ENCODE measurements at regions not wholly inside any gene's neighbourhood (a gene's known extent, or its start where the extent isn't known, plus 50 kb on each side); places are given as distances from the start of the nearest gene placed in this dataset.

DNA sequence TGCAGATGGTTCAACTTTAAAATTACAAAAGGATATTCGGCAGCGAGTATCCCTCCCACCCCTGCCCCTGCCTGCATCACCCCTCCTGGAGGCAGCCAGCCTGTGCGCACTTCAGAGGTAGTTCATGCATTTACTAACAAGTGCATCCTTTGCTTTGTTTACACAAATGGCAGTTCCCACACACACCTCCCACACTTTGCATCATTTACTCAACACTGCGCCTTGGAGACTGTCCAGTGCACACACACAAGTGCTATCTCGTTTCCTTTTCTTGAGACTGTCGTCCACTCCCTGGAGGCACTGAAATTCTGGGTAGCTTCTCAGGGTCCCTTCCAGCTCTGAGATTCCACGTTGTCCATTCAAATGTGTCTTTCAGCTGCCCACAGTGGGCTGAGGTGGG lies 53.1 kb upstream of the VSX1 start:
- no peak for DNase-seq

DNA sequence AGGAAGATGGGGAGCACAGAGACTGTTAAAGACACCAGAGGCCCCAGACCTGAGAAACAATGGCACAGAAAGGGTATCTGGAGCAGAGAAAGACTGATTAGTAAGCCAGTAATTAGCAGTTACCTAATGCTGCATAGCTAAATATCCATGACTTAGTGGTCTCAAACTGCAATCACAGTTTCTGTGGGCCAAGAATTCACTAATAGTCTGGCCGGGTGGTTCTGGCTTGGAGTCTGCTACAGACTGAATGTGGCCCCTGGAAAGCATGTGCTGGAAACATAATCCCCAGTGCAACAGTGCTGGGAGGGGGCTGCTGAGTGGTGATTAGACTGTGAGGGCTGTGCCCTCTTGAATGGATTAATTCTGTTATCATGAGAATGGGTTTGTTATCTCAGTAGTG lies 54.1 kb upstream of the VSX1 start:
- DNase-seq, result no peak

DNA sequence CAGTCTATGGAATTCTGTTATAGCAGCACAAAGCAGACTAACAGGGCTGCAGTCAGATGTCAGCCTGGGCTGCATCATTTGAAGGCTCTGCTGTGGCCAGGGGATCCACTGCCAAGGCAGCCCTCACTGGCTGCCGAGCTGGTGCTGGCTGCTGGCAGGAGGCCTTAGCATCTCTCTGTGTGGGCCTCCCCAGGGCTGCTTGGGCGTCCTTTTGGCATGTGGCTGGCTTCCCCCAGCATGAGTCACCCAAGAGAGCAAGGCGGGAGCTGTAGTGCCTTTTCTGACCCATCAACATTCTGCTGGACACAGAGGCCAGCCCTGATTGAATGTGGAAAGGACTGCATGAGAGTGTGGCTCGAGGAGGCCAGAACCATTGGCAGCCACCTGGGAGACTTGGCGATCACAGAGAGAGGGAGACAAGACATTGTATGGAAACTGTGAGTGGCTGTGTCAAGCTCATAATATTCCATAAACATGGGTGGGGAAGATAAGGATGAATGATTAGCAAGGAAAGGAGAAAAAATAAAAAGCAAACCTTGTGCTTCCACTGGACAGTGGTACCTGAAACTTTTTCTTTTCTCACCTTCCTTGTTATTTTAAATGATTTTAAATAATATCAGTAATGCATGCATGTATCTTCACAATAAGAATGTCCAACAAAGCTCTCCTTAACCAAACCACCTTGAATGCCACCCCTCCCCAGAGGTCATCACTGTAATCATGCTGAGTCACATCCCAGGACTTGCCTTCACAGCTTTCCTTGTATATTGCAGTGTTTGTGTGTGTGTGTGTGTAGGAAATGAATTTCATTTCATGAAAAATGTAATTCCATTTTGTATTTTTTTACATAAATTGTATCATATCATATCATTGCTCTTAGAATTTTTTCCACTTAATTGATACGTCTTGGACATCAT lies 55.0 kb upstream of the VSX1 start:
- peak in 2 of 3 donors; percentile 19 to 42 for DNase-seq

DNA sequence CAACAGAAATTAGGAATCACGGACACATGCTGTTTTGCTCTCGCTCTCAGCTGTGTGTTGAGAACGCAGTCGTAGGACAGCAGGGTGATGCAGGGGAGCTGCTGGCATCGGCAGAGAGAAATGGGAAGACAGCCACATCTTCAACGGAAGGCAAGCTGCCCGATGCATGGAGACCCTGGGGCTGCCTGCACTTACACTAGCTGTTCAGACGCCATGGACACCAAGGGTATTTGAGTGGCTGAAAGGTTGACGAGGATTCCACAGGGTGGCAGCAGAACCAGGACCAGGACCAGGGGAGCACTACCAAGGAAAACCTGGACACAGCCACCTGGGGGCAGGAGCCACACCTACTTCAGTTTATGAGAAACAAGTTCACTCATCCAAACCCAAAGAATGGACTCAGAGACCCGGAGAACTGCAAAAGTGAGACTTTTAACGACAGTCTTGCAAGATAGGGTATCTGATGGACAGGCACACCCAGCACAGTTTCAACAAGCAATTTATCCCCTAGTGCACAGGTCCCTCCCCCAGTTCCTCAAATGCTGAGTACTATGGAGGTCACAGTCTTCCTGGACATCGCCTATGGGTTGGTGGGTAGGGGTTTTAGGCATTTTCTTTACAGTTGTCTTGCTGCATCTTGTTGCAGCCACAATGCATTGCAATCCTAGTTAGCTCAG lies 56.3 kb upstream of the ENTPD6 start:
- DNase-seq, result no peak

DNA sequence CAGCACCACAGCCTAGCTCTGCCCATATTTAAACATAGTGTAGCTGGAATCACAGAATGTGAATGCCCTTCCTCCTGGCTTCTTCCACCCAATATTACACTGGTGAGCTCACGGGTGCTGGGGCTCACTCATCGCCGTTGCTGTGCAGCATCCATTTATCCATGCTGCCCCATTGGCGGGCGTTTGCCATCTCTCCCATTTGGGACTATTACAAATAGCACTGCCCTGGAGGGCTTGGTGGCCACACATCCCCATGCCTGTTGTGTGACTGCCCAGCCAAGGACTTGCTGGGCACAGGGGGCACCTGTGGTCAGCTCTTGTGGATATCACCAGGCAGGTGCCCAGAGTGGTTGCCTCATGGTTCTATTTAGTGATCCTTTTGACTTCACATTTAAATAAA lies 54.5 kb upstream of the ENTPD6 start:
- no peak for DNase-seq

DNA sequence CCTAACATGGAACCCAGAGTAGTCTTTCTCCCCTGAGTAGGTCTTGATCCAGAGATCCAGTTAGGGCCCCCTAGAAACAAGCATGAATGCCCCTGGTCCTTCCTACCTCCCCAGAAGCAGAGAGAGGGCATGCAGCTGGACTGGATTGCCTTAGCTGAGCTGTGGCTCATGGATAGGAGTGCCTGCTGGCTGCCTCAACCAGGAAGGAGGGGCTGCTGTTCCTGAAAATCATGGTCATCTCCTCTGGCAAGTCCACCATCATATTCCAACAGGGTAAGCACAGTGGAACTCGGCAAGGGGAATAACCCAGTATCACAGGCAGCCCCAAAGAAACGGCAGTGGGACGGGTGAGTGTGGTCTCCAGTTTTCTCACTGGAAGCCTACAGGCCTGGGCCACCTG lies 53.1 kb upstream of the ENTPD6 start:
- no peak for DNase-seq

DNA sequence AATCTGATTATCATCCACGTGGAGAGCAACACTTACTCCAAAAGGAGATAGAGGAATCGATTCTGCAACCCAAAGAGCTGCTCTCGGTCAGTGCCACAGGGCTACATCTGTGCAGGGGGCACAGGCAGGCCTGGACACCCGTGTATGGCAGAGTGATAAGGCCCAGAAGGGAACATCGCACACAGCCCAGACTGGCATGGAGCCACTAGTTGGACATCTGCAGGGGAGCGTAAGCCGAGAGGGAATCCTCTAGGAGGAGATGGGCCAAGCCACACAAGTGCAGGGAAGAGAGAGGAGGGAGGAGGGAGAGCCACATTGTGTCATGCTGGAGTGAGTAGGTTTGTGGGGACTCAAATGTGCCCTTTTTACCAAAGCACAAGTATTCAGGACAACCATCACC lies 50.4 kb upstream of the ENTPD6 start:
- peak in 1 of 3 donors; percentile 14 for DNase-seq
